MCF 10A (cell line): ENCODE measurements at regions not wholly inside any gene's neighbourhood (a gene's known extent, or its start where the extent isn't known, plus 50 kb on each side); places are given as distances from the start of the nearest gene placed in this dataset.

Experiments used
- BruUV-seq: library from RNA; stranded (reverse); fragments of 400-500 nt; replicated peaks from 2 replicates; lab custom pipeline; 2021; lab: Mats Ljungman, UMichigan
- CTCF ChIA-PET: fragments of 300-600 bp; sonication (Branson Sonifier 250); formaldehyde crosslinking; extraction: SDS; loops from one replicate; lab custom pipeline; 2021; ENCODE audit warnings: antibody characterized with exemption, inconsistent platforms; lab: Yijun Ruan, JAX
- POLR2A ChIA-PET: fragments of 300-600, 350-650 bp; sonication (Branson Sonifier 250); formaldehyde crosslinking; extraction: SDS; loops from one replicate; lab custom pipeline; 2020; ENCODE audit warnings: antibody characterized with exemption, inconsistent platforms; lab: Yijun Ruan, JAX
- DNase-seq: peaks from one replicate; pipeline ENCODE4 v3.0.0-alpha.2; 2018; ENCODE audit not compliant: unreplicated experiment
- H3K27ac Mint-ChIP-seq: one replicate; pipeline ENCODE4 v1.8.0; 2022; ENCODE audit warnings: mild to moderate bottlenecking, low read depth, mixed read lengths; ENCODE audit not compliant: unreplicated experiment
- H3K27me3 Mint-ChIP-seq: one replicate; pipeline ENCODE4 v1.8.0; 2022; ENCODE audit warnings: mixed read lengths; ENCODE audit not compliant: insufficient read depth, unreplicated experiment
- H3K36me3 Mint-ChIP-seq: one replicate; pipeline ENCODE4 v1.8.0; 2022; ENCODE audit warnings: mild to moderate bottlenecking, moderate library complexity, mixed read lengths; ENCODE audit not compliant: insufficient read depth, unreplicated experiment
- H3K4me1 Mint-ChIP-seq: one replicate; pipeline ENCODE4 v1.8.0; 2022; ENCODE audit warnings: mixed read lengths; ENCODE audit not compliant: insufficient read depth, unreplicated experiment
- H3K4me3 Mint-ChIP-seq: one replicate; pipeline ENCODE4 v1.8.0; 2022; ENCODE audit warnings: mild to moderate bottlenecking, moderate library complexity, mixed read lengths; ENCODE audit not compliant: unreplicated experiment
- H3K9me3 Mint-ChIP-seq: one replicate; pipeline ENCODE4 v1.8.0; 2022; ENCODE audit warnings: mixed read lengths; ENCODE audit not compliant: unreplicated experiment
- intact Hi-C: fragments of 100-400 bp; cut with micrococcal nuclease; formaldehyde crosslinking; loops from 2 replicates; pipeline ENCODE4 v1.14.1; 2022
- TF ChIP-seq, protein P1 (sequence below): fragments of 200-600 bp; IDR thresholded peaks from one replicate; pipeline ENCODE4 v1.8.0; 2022; ENCODE audit warnings: antibody characterized with exemption, mild to moderate bottlenecking; ENCODE audit not compliant: unreplicated experiment

DNA sequence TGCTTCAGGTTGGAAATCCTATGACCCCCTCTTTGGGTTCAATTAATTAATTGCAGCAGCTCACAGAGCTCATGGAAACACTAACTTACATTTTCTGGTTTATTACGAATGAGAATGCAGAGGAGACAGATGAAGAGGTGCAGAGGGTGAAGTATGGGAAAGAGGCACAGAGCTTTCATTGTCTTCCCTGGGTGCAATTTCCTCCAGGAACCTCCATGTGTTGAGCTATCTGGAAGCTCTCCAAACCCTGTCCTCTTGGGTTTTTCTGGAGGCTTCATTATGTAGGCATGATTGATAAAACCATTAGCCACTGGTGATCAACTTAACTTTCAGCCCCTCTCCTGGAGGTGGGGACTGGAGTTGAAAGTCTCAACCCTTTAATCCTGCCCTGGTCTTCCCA lies 133.0 kb upstream of the AUTS2 start:
- TF ChIP-seq, protein P1, sequence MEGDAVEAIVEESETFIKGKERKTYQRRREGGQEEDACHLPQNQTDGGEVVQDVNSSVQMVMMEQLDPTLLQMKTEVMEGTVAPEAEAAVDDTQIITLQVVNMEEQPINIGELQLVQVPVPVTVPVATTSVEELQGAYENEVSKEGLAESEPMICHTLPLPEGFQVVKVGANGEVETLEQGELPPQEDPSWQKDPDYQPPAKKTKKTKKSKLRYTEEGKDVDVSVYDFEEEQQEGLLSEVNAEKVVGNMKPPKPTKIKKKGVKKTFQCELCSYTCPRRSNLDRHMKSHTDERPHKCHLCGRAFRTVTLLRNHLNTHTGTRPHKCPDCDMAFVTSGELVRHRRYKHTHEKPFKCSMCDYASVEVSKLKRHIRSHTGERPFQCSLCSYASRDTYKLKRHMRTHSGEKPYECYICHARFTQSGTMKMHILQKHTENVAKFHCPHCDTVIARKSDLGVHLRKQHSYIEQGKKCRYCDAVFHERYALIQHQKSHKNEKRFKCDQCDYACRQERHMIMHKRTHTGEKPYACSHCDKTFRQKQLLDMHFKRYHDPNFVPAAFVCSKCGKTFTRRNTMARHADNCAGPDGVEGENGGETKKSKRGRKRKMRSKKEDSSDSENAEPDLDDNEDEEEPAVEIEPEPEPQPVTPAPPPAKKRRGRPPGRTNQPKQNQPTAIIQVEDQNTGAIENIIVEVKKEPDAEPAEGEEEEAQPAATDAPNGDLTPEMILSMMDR: no peak
- H3K9me3 Mint-ChIP-seq: peaks cover 15% of the 10 kb centered on the region
- H3K27ac Mint-ChIP-seq: no peak overlapping the region
- no peaks in the 10 kb centered on the region for H3K4me1 Mint-ChIP-seq
- POLR2A ChIA-PET: no interaction called here
- no TSS peak for BruUV-seq
- H3K27me3 Mint-ChIP-seq: no peaks in the 10 kb centered on the region
- CTCF ChIA-PET: no interaction called here
- intact Hi-C loops: no loop called here
- no peak for DNase-seq
- no peaks in the 10 kb centered on the region for H3K36me3 Mint-ChIP-seq
- no peak overlapping the region for H3K4me3 Mint-ChIP-seq

- DNase-seq: no peak
- ChIA-PET CTCF (no interaction called here), POLR2A (no interaction called here)
- no peak overlapping the region for H3K4me3 Mint-ChIP-seq
- H3K36me3 Mint-ChIP-seq: no peaks in the 10 kb centered on the region
- H3K4me1 Mint-ChIP-seq: no peaks in the 10 kb centered on the region
- peaks cover 28% of the 10 kb centered on the region for H3K9me3 Mint-ChIP-seq
- intact Hi-C loops: no loop called here
- H3K27ac Mint-ChIP-seq: no peak overlapping the region
- TF ChIP-seq, protein P1: no peak
- no peaks in the 10 kb centered on the region for H3K27me3 Mint-ChIP-seq
- no TSS peak for BruUV-seq
Observed at GRCh38 chr7:69467826-69468225, 130.4 kb upstream of the AUTS2 start.

DNA sequence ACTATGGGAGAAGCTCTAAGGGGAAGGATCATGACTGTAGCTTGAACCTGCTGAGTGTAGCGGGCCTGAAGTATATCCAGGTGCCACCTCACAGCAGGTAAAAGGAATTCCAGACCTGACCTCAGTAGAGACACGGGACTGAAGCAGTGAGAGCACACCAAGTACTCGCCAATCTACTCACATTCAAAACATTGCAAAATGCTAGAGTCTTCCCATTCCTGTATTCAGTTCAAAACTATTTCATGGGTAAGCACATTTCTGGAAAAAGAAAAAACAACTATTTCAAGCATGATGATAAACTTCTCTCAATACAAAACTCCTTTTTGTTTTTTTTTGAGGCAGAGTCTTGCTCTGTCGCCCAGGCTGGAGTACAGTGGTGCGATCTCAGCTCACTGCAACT lies 121.9 kb upstream of the AUTS2 start:
- no TSS peak for BruUV-seq
- CTCF ChIA-PET: interaction anchor here (0.6 kb wide), 1 partner anchor 993 kb away, joined by 3 read pairs; no protein-coding TSS in a partner anchor
- POLR2A ChIA-PET: no interaction called here
- H3K4me1 Mint-ChIP-seq: no peaks in the 10 kb centered on the region
- H3K27me3 Mint-ChIP-seq: no peaks in the 10 kb centered on the region
- intact Hi-C loops: no loop called here
- H3K27ac Mint-ChIP-seq: no peak overlapping the region
- no peak overlapping the region for H3K4me3 Mint-ChIP-seq
- DNase-seq: no peak
- TF ChIP-seq, protein P1: no peak
- peaks cover 11% of the 10 kb centered on the region for H3K9me3 Mint-ChIP-seq
- no peaks in the 10 kb centered on the region for H3K36me3 Mint-ChIP-seq

DNA sequence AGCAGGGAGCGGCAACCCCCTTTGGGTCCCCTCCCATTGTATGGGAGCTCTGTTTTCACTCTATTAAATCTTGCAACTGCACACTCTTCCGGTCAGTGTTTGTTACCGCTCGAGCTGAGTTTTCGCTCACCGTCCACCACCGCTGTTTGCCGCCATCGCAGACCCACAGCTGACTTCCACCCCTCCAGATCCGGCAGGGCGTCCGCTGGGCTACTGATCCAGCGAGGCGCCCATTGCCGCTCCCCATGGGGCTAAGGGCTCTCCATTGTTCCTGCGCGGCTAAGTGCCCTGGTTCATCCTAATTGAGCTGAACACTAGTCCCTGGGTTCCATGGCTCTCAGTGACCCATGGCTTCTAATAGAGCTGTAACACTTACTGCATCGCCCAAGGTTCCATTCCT lies 115.6 kb upstream of the AUTS2 start:
- no peak for DNase-seq
- intact Hi-C loops: no loop called here
- BruUV-seq: no TSS peak
- Mint-ChIP-seq H3K4me1 (no peaks in the 10 kb centered on the region), H3K4me3 (no peak overlapping the region), H3K36me3 (no peaks in the 10 kb centered on the region), H3K27ac (no peak overlapping the region), H3K27me3 (no peaks in the 10 kb centered on the region), H3K9me3 (peaks cover 9% of the 10 kb centered on the region)
- POLR2A ChIA-PET: no interaction called here
- CTCF ChIA-PET: no interaction called here
- TF ChIP-seq, protein P1: no peak
